ENCODE measurements at regions not wholly inside any gene's neighbourhood (a gene's known extent, or its start where the extent isn't known, plus 50 kb on each side); places are given as distances from the start of the nearest gene placed in this dataset.
"Not testable (repeated sequence)": the region's sequence is repeated elsewhere in the genome, so short reads cannot be mapped to it uniquely, and the experiment has no call there.

- no peak for TF ChIP-seq CTCF (IDR thresholded peaks at IDR 0.05; ENCODE audit: extremely low read depth, missing control alignments)
- DNase-seq (ENCODE audit: low spot score), result no peak
Observed at GRCh38 chr2:18050001-18050400, 171.5 kb downstream of the KCNS3 start.

GRCh38 chr2:18049325-18049724 is 170.9 kb downstream of the KCNS3 start:
- no peak for DNase-seq (ENCODE audit: low spot score)
- no peak for TF ChIP-seq CTCF (IDR thresholded peaks at IDR 0.05; ENCODE audit: extremely low read depth, missing control alignments)

GRCh38 chr2:18047896-18048657 is 169.6 kb downstream of the KCNS3 start:
- no peak for DNase-seq (ENCODE audit: low spot score)
- TF ChIP-seq CTCF (IDR thresholded peaks at IDR 0.05; ENCODE audit: extremely low read depth, missing control alignments), result no peak

- DNase-seq (ENCODE audit: low spot score), result no peak
- no peak for TF ChIP-seq CTCF (IDR thresholded peaks at IDR 0.05; ENCODE audit: extremely low read depth, missing control alignments)
Observed at GRCh38 chr2:18047213-18047611, 168.7 kb downstream of the KCNS3 start.

GRCh38 chr2:18046558-18047212 is 168.2 kb downstream of the KCNS3 start:
- no peak for DNase-seq (ENCODE audit: low spot score)
- TF ChIP-seq CTCF (IDR thresholded peaks at IDR 0.05; ENCODE audit: extremely low read depth, missing control alignments), result no peak

- no peak for DNase-seq (ENCODE audit: low spot score)
- no peak for TF ChIP-seq CTCF (IDR thresholded peaks at IDR 0.05; ENCODE audit: extremely low read depth, missing control alignments)
Observed at GRCh38 chr2:18046017-18046416, 167.6 kb downstream of the KCNS3 start.

- no peak for TF ChIP-seq CTCF (IDR thresholded peaks at IDR 0.05; ENCODE audit: extremely low read depth, missing control alignments)
- DNase-seq (ENCODE audit: low spot score), result no peak
Observed at GRCh38 chr2:18045230-18045629, 166.8 kb downstream of the KCNS3 start.

GRCh38 chr2:18017381-18017780 is 138.9 kb downstream of the KCNS3 start:
- not testable (repeated sequence) for DNase-seq (ENCODE audit: low spot score)

Measured in GM20000 (cell line).